Embryonic facial prominence (tissue), 1 donor: ENCODE measurements at regions not wholly inside any gene's neighbourhood (a gene's known extent, or its start where the extent isn't known, plus 50 kb on each side); places are given as distances from the start of the nearest gene placed in this dataset.
"Not testable (repeated sequence)": the region's sequence is repeated elsewhere in the genome, so short reads cannot be mapped to it uniquely, and the experiment has no call there.

Experiments used
- DNase-seq: peaks from one replicate; pipeline ENCODE4 v3.0.0-alpha.2; 2016; ENCODE audit errors: extremely low spot score

DNA sequence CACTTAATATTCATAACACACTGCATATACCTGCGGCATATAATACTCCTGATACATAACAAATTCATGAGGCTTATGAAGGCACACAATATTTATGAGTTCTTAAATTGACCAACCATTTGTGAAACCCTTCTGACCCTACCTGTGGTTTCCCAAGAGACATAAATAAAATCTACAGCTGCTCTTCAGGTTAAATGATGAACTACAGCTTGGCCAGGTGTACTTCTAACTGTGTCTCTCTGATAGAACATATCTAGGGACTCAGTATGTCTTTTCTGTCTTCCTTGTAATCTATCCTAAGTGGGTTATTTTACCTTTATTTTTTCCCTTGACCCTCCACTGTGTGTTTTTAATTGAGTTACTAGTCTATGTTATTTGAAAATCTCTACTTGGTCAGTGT lies 189.9 kb upstream of the UFM1 start:
- no peak for DNase-seq

DNA sequence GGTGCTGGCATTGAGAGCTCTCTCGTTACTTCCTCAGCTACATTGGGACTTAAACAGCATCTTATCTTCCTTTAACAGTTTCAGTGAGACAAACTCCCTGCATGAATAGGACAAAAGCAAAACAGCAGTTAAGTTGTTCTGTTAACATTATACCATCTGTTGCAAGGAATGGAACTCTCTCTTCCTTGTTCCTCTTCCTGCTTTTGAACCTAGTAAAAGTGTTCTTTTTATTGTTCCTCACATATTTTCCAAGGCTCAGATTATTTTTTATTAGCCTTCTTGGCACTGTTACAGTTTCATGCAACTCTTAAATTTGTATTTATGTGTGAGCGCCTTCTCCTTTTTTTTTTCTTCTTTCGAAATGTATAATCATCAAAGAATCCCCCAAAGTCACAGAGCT lies 202.6 kb upstream of the UFM1 start:
- DNase-seq: no peak

DNA sequence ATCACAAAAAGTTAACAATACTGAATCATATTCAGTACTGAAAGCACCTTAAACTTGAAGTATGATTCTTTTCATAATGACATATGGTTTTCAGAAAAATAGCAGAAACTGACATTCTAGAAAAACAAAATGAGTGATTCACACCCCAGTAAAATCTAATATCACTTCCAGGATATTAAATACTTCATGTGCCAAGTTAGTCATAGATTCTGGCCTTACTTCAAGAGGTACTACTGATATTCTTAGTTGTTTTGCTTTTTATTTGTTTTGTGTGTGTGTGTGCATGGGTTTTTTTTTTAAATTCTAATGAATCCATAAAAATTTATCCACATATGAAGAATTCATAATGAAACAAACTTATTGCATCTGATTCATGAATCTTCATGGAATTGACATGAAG lies 207.9 kb upstream of the UFM1 start:
- no peak for DNase-seq

- no peak for DNase-seq
Measured at GRCh38 chr13:38135592-38135991, 214.1 kb upstream of the UFM1 start.

- no peak for DNase-seq
Measured at GRCh38 chr13:38121267-38121666, 228.4 kb upstream of the UFM1 start.

DNA sequence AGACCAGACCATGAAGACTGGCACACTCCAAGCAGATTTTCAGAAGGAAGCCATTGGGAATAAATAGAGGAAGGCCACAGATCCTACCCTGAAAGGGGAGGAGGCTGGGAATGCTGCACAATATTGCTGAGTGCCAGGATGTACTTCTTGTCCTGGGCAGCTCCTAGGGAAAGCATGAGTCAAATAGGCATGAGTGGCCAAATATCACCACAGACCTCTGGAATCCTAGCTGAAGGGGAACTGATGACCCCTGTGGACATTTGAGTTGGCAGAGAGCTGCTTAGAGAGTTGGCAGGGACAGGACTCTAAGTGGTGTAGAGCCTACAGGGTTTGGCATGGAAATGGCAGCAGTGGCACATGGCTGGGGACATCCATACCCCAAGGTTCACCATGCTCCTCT lies 234.3 kb upstream of the TRPC4 start:
- no peak for DNase-seq

GRCh38 chr13:38099751-38100150 lies 230.2 kb upstream of the TRPC4 start:
- DNase-seq: no peak

- DNase-seq: no peak
Measured at GRCh38 chr13:38093425-38093824, 223.9 kb upstream of the TRPC4 start.

- no peak for DNase-seq
Measured at GRCh38 chr13:38090913-38091312, 221.3 kb upstream of the TRPC4 start.

GRCh38 chr13:38086721-38087120 lies 217.1 kb upstream of the TRPC4 start:
- no peak for DNase-seq

GRCh38 chr13:38086013-38086412 lies 216.4 kb upstream of the TRPC4 start:
- DNase-seq: no peak

- DNase-seq: no peak
Measured at GRCh38 chr13:38073931-38074330, 204.4 kb upstream of the TRPC4 start.

DNA sequence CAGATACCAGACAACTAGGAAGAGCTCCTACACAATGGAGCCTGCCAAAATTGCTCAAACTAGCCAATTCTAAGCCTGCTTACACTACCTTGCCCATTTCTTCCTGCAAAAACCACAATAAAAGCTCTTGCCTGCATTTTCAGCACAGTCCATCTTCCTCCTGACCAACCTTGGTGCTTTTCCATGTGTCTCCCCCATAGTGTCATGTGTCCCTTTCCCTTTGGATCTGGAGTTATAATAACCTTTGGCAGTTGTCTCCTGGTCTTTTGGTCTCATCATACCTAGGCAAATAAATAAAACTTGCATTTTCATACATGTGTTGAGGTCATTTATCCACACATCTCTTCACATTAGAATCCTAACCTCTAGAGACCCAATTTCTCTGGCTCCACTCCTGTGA lies 203.1 kb upstream of the TRPC4 start:
- DNase-seq: no peak

GRCh38 chr13:38071340-38071739 lies 201.8 kb upstream of the TRPC4 start:
- not testable (repeated sequence) for DNase-seq

- DNase-seq: no peak
Measured at GRCh38 chr13:38053896-38054295, 184.3 kb upstream of the TRPC4 start.

DNA sequence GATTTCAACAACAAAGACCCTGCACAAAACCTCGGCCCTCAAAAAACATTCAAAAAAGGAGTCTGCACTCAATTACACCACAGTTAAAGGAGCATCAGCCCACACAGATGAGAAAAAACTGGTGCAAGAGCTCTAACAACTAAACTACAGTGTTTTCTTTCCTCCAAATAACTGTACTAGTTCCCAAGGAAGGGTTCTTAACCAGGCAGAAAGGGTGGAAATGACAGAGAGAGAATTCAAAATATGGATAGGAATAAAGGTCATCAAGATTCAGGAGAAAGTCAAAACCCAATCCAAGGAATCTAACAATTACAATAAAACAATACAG lies 176.4 kb upstream of the TRPC4 start:
- DNase-seq: no peak

GRCh38 chr13:38045278-38046048 lies 175.9 kb upstream of the TRPC4 start:
- no peak for DNase-seq

DNA sequence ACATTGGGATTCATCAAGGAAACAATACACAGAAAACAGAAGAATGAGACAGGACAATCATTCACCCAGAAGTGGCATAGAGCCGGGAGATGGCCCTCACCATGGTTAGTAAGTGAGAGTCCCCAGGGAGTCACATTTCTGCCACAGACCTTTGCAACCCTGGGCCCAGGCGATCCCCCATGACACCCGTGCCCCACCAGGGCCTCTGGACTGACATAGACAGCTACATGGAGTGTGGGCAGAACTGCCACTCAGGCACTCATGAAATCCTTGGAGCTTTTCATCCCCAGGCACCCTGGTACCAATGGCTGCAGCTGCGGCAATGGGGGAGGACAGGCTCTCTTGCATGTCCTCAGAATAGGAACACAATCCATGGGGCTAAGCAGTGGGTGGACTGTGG lies 174.5 kb upstream of the TRPC4 start:
- no peak for DNase-seq

DNA sequence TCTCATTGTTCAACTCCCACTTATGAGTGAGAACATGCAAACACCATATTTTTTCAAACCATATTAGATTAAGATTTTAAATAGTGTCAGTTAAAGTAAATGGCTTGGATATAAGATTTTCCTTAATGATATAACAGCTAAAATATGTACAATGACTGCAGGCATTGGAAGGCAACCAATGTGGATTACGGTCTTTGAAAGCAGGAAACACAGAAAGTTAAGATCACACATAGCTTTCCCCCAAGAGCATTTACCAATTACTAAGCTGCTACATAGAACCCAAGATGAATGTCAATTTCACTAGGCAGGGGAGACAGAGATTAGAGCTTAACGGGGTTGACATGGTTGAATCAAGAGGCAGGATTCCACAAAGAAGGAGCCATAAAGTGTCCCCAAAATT lies 173.2 kb upstream of the TRPC4 start:
- no peak for DNase-seq

DNA sequence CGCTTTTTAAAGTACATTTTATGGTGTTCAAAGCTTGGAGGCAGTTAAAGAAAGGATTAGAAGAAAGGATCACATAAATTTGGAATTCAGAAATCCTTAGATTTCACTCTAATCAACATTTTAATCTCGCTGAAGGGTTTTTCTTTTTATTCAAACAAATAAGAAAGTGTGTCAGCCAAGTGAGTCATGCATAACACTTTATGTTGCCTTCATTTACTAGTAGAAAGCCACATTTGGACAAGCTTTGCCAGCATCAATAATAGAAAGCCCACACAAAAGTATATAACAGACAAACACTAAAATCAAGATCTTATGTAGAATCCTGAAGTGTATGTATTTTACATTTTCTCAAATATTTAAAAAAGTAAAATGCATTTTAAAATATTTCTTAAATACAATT lies 154.9 kb upstream of the TRPC4 start:
- DNase-seq: no peak

DNA sequence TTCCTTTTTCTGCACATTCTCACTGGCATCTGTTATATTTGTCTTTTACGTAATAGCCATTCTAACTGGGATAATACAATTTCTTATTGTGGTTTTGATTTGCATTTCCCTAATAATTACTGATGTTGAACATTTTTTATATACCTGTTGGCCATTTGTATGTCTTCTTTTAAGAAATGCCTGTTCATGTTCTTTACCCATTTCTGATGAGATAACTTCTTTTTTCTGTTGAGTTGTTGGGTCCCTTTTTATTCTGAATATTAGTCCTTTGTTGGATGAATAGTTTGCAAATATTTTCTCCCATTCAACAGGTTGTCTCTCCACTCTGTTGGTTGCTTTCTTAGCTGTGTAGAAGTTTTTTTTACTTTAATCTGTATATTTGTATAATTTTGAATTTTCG lies 147.7 kb upstream of the TRPC4 start:
- DNase-seq: no peak

- no peak for DNase-seq
Measured at GRCh38 chr13:38013676-38014075, 144.1 kb upstream of the TRPC4 start.

- DNase-seq: no peak
Measured at GRCh38 chr13:38012096-38012495, 142.5 kb upstream of the TRPC4 start.

- DNase-seq: no peak
Measured at GRCh38 chr13:38008636-38009035, 139.1 kb upstream of the TRPC4 start.
